CD4-positive, alpha-beta memory T cell (primary cell): ENCODE measurements at regions not wholly inside any gene's neighbourhood (a gene's known extent, or its start where the extent isn't known, plus 50 kb on each side); places are given as distances from the start of the nearest gene placed in this dataset.

Experiments used
- CTCF ChIA-PET: fragments of 350-600 bp; sonication (Branson Sonifier 250); formaldehyde crosslinking; loops from one replicate; lab custom pipeline; 2021; ENCODE audit warnings: inconsistent platforms; ENCODE audit not compliant: partially characterized antibody; lab: Charles Lee
- POLR2A ChIA-PET: fragments of 350-600 bp; sonication (Branson Sonifier 250); formaldehyde crosslinking; loops from one replicate; lab custom pipeline; 2021; ENCODE audit not compliant: partially characterized antibody; lab: Charles Lee
- DNase-seq, 5 donors: peaks; one replicate each; pipeline versions ENCODE4 v3.0.0 to v3.0.0-alpha.2; 2020 to 2022; ENCODE audit warnings: mixed read lengths in 1 of 5
- H3K27ac ChIP-seq: one replicate; pipeline ENCODE4 v1.7.0; 2013; ENCODE audit warnings: low read depth, low read length
- H3K27me3 ChIP-seq: 2 replicates; pipeline ENCODE4 v1.7.0; 2013; ENCODE audit warnings: mild to moderate bottlenecking, low read length, moderate library complexity; ENCODE audit not compliant: insufficient read depth
- H3K36me3 ChIP-seq: 2 replicates; pipeline ENCODE4 v1.7.0; 2013; ENCODE audit warnings: mild to moderate bottlenecking, low read length, moderate library complexity; ENCODE audit not compliant: insufficient read depth
- H3K4me1 ChIP-seq: 2 replicates; pipeline ENCODE4 v1.7.0; 2013; ENCODE audit warnings: mild to moderate bottlenecking, low read length, moderate library complexity; ENCODE audit not compliant: insufficient read depth
- H3K4me3 ChIP-seq, 2 donors: one replicate each; pipeline ENCODE4 v1.7.0; 2013; ENCODE audit warnings: low read length in 2 of 2, mild to moderate bottlenecking in 1 of 2
- H3K9me3 ChIP-seq, 2 donors: one replicate each; pipeline ENCODE4 v1.7.0; 2013; ENCODE audit warnings: low read length in 2 of 2, control low read depth in 1 of 2; ENCODE audit not compliant: control insufficient read depth in 1 of 2
- H3K27ac Mint-ChIP-seq, 7 donors: one replicate each; pipeline ENCODE4 v1.8.0; 2020 to 2021; ENCODE audit warnings: mixed read lengths in 7 of 7, mild to moderate bottlenecking in 6 of 7, inconsistent platforms in 3 of 7, moderate library complexity in 3 of 7
- H3K27me3 Mint-ChIP-seq, 2 donors: one replicate each; pipeline ENCODE4 v1.8.0; 2020 to 2021; ENCODE audit warnings: mixed read lengths in 2 of 2
- H3K36me3 Mint-ChIP-seq, 2 donors: one replicate each; pipeline ENCODE4 v1.8.0; 2020 to 2021; ENCODE audit warnings: mixed read lengths in 2 of 2, inconsistent platforms in 1 of 2, mild to moderate bottlenecking in 1 of 2
- H3K4me1 Mint-ChIP-seq, 4 donors: one replicate each; pipeline ENCODE4 v1.8.0; 2020 to 2021; ENCODE audit warnings: mixed read lengths in 4 of 4, mild to moderate bottlenecking in 1 of 4
- H3K4me3 Mint-ChIP-seq, 8 donors: one replicate each; pipeline ENCODE4 v1.8.0; 2020 to 2021; ENCODE audit warnings: mixed read lengths in 8 of 8, mild to moderate bottlenecking in 7 of 8, moderate library complexity in 6 of 8, inconsistent platforms in 3 of 8
- H3K9me3 Mint-ChIP-seq, 8 donors: one replicate each; pipeline ENCODE4 v1.8.0; 2020 to 2021; ENCODE audit warnings: mixed read lengths in 8 of 8, mild to moderate bottlenecking in 5 of 8, inconsistent platforms in 3 of 8, moderate library complexity in 1 of 8
- intact Hi-C: fragments of 100-400 bp; cut with micrococcal nuclease; formaldehyde crosslinking; loops from one replicate; pipeline ENCODE4 v1.15.1; 2023

- no peaks in the 10 kb centered on the region for H3K36me3 ChIP-seq
Observed at GRCh38 chr5:154611341-154611767, 133.3 kb upstream of the HAND1 start.

GRCh38 chr5:154610321-154611154, 132.5 kb upstream of the HAND1 start:
- H3K4me3 Mint-ChIP-seq: peak overlapping the region in 7 of 8 donors; percentile 15 to 72 (median 38)
- H3K36me3 Mint-ChIP-seq: no peaks in the 10 kb centered on the region
- H3K4me1 Mint-ChIP-seq: peaks cover 7 to 27% (median 9%) of the 10 kb centered on the region in 4 donors
- H3K27me3 Mint-ChIP-seq: peaks cover 32 to 37% of the 10 kb centered on the region in 2 donors
- POLR2A ChIA-PET: no interaction called here
- H3K27ac Mint-ChIP-seq: no peak overlapping the region
- peak in 4 of 5 donors; percentile 14 to 30 (median 18) for DNase-seq
- intact Hi-C loops: loop anchor here (5.0 kb wide), 1 partner anchor 143 kb away; no protein-coding TSS in a partner anchor
- peaks cover 0 to 2% (median 0%) of the 10 kb centered on the region in 8 donors for H3K9me3 Mint-ChIP-seq
- peaks cover 8% of the 10 kb centered on the region for H3K4me1 ChIP-seq
- H3K9me3 ChIP-seq: no peaks in the 10 kb centered on the region
- no peaks in the 10 kb centered on the region for H3K36me3 ChIP-seq
- H3K4me3 ChIP-seq: no peak overlapping the region
- peaks cover 9% of the 10 kb centered on the region for H3K27me3 ChIP-seq
- H3K27ac ChIP-seq: no peak overlapping the region
- CTCF ChIA-PET: no interaction called here

More at GRCh38 chr5:154611341-154611767, 133.3 kb upstream of the HAND1 start:
- Mint-ChIP-seq H3K27me3 (peaks cover 29 to 37% of the 10 kb centered on the region in 2 donors), H3K4me3 (peak overlapping the region in 7 of 8 donors; percentile 32 to 71 (median 65)), H3K4me1 (peaks cover 7 to 27% (median 9%) of the 10 kb centered on the region in 4 donors), H3K36me3 (no peaks in the 10 kb centered on the region), H3K9me3 (peaks cover 0 to 2% (median 0%) of the 10 kb centered on the region in 8 donors), H3K27ac (no peak overlapping the region)
- intact Hi-C loops: loop anchor here (5.0 kb wide), 1 partner anchor 144 kb away; no protein-coding TSS in a partner anchor
- no peaks in the 10 kb centered on the region for H3K9me3 ChIP-seq
- no peak overlapping the region for H3K27ac ChIP-seq
- CTCF ChIA-PET: interaction anchor here (0.7 kb wide), 1 partner anchor 913 kb away, joined by 3 read pairs; no protein-coding TSS in a partner anchor
- H3K4me3 ChIP-seq: no peak overlapping the region
- peaks cover 8% of the 10 kb centered on the region for H3K4me1 ChIP-seq
- POLR2A ChIA-PET: no interaction called here
- DNase-seq: no peak
- peaks cover 9% of the 10 kb centered on the region for H3K27me3 ChIP-seq

- Mint-ChIP-seq H3K27me3 (peaks cover 41 to 42% of the 10 kb centered on the region in 2 donors), H3K4me1 (peaks cover 7 to 27% (median 9%) of the 10 kb centered on the region in 4 donors), H3K27ac (no peak overlapping the region), H3K36me3 (no peaks in the 10 kb centered on the region), H3K9me3 (peaks cover 0 to 2% (median 0%) of the 10 kb centered on the region in 8 donors), H3K4me3 (peak overlapping the region in 1 of 8 donors; percentile 64)
- ChIA-PET CTCF (interaction anchor here (1.1 kb wide), 1 partner anchor 143 kb away, joined by 3 read pairs; no protein-coding TSS in a partner anchor), POLR2A (no interaction called here)
- Histone ChIP-seq H3K4me3 (no peak overlapping the region), H3K36me3 (no peaks in the 10 kb centered on the region), H3K27me3 (peaks cover 9% of the 10 kb centered on the region), H3K27ac (no peak overlapping the region), H3K9me3 (no peaks in the 10 kb centered on the region), H3K4me1 (peaks cover 8% of the 10 kb centered on the region)
- no peak for DNase-seq
- intact Hi-C loops: no loop called here
Observed at GRCh38 chr5:154609251-154609650, 131.2 kb upstream of the HAND1 start.

GRCh38 chr5:154608531-154609011, 130.5 kb upstream of the HAND1 start:
- Histone ChIP-seq H3K36me3 (no peaks in the 10 kb centered on the region), H3K4me3 (no peak overlapping the region), H3K4me1 (peaks cover 8% of the 10 kb centered on the region), H3K27ac (no peak overlapping the region), H3K27me3 (peaks cover 9% of the 10 kb centered on the region), H3K9me3 (no peaks in the 10 kb centered on the region)
- H3K27me3 Mint-ChIP-seq: peaks cover 41 to 44% of the 10 kb centered on the region in 2 donors
- ChIA-PET CTCF (interaction anchor here (1.1 kb wide), 1 partner anchor 142 kb away, joined by 3 read pairs; no protein-coding TSS in a partner anchor), POLR2A (no interaction called here)
- H3K4me3 Mint-ChIP-seq: no peak overlapping the region
- no peak overlapping the region for H3K27ac Mint-ChIP-seq
- DNase-seq: no peak
- no peaks in the 10 kb centered on the region for H3K36me3 Mint-ChIP-seq
- peaks cover 7 to 31% (median 9%) of the 10 kb centered on the region in 4 donors for H3K4me1 Mint-ChIP-seq
- peaks cover 0 to 2% (median 0%) of the 10 kb centered on the region in 8 donors for H3K9me3 Mint-ChIP-seq
- intact Hi-C loops: no loop called here

GRCh38 chr5:154607746-154608145, 129.7 kb upstream of the HAND1 start:
- CTCF ChIA-PET: no interaction called here

GRCh38 chr5:154606246-154606645, 128.2 kb upstream of the HAND1 start:
- Mint-ChIP-seq H3K4me1 (peaks cover 4 to 25% (median 4%) of the 10 kb centered on the region in 4 donors), H3K4me3 (no peak overlapping the region), H3K9me3 (no peaks in the 10 kb centered on the region), H3K27ac (no peak overlapping the region), H3K27me3 (peaks cover 42 to 50% of the 10 kb centered on the region in 2 donors), H3K36me3 (no peaks in the 10 kb centered on the region)
- intact Hi-C loops: no loop called here
- Histone ChIP-seq H3K27ac (no peak overlapping the region), H3K9me3 (no peaks in the 10 kb centered on the region), H3K4me3 (no peak overlapping the region), H3K36me3 (no peaks in the 10 kb centered on the region), H3K27me3 (peaks cover 6% of the 10 kb centered on the region), H3K4me1 (peaks cover 8% of the 10 kb centered on the region)
- CTCF ChIA-PET: interaction anchor here (1.1 kb wide), 1 partner anchor 8 kb away, joined by 3 read pairs; no protein-coding TSS in a partner anchor
- POLR2A ChIA-PET: no interaction called here
- DNase-seq: no peak

More at GRCh38 chr5:154607746-154608145, 129.7 kb upstream of the HAND1 start:
- Mint-ChIP-seq H3K27me3 (peaks cover 44 to 50% of the 10 kb centered on the region in 2 donors), H3K4me3 (no peak overlapping the region), H3K4me1 (peaks cover 7 to 31% (median 9%) of the 10 kb centered on the region in 4 donors), H3K9me3 (peaks cover 0 to 2% (median 0%) of the 10 kb centered on the region in 8 donors), H3K27ac (no peak overlapping the region), H3K36me3 (no peaks in the 10 kb centered on the region)
- Histone ChIP-seq H3K9me3 (no peaks in the 10 kb centered on the region), H3K27me3 (peaks cover 9% of the 10 kb centered on the region), H3K36me3 (no peaks in the 10 kb centered on the region), H3K27ac (no peak overlapping the region), H3K4me3 (no peak overlapping the region), H3K4me1 (peaks cover 8% of the 10 kb centered on the region)
- intact Hi-C loops: no loop called here
- no peak for DNase-seq
- POLR2A ChIA-PET: no interaction called here
